ENCODE measurements at regions not wholly inside any gene's neighbourhood (a gene's known extent, or its start where the extent isn't known, plus 50 kb on each side); places are given as distances from the start of the nearest gene placed in this dataset.

DNA sequence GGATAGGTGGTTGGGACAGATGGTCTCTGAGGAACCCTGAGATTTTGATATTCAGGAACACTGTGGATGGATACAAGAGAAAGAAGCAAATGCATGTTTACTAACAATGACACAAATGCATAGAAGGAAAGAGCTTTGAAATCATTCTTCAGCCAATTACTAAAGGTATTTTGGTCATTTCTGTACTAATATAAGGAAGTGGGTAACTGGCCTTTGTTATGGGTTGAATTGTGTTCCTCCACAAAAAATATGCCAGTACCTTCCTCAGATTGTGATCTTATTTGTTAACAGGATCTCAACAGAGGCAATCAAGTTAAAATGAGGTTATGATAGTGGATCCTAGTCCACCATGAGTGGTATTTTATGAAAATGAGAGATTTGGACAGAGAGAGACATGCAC, 68.7 kb upstream of the KCNA3 start:
- H3K36me3 ChIP-seq (ENCODE audit: insufficient read depth): no peaks in the 10 kb centered on the region
- H3K27ac ChIP-seq: no peak overlapping the region
- H3K4me2 ChIP-seq: no peak overlapping the region
- H3K27me3 ChIP-seq (ENCODE audit: insufficient read depth, low read depth): no peaks in the 10 kb centered on the region
- no peak overlapping the region for H3K4me3 ChIP-seq (IDR thresholded peaks at IDR 0.05; ENCODE audit: insufficient read depth, low read depth, low read length)
- no peaks in the 10 kb centered on the region for H3K4me1 ChIP-seq (ENCODE audit: low read depth, poor library complexity, severe bottlenecking)
- no peaks in the 10 kb centered on the region for H3K79me2 ChIP-seq (ENCODE audit: insufficient read depth, low read depth)
- no peaks in the 10 kb centered on the region for H4K20me1 ChIP-seq (ENCODE audit: insufficient read depth)
- H2AFZ ChIP-seq (ENCODE audit: low read depth): no peak overlapping the region
- no peak overlapping the region for H3K9ac ChIP-seq
- TF ChIP-seq, protein P1, sequence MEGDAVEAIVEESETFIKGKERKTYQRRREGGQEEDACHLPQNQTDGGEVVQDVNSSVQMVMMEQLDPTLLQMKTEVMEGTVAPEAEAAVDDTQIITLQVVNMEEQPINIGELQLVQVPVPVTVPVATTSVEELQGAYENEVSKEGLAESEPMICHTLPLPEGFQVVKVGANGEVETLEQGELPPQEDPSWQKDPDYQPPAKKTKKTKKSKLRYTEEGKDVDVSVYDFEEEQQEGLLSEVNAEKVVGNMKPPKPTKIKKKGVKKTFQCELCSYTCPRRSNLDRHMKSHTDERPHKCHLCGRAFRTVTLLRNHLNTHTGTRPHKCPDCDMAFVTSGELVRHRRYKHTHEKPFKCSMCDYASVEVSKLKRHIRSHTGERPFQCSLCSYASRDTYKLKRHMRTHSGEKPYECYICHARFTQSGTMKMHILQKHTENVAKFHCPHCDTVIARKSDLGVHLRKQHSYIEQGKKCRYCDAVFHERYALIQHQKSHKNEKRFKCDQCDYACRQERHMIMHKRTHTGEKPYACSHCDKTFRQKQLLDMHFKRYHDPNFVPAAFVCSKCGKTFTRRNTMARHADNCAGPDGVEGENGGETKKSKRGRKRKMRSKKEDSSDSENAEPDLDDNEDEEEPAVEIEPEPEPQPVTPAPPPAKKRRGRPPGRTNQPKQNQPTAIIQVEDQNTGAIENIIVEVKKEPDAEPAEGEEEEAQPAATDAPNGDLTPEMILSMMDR (conservative IDR thresholded peaks at IDR 0.05; ENCODE audit: low read depth, low read length): no peak

DNA sequence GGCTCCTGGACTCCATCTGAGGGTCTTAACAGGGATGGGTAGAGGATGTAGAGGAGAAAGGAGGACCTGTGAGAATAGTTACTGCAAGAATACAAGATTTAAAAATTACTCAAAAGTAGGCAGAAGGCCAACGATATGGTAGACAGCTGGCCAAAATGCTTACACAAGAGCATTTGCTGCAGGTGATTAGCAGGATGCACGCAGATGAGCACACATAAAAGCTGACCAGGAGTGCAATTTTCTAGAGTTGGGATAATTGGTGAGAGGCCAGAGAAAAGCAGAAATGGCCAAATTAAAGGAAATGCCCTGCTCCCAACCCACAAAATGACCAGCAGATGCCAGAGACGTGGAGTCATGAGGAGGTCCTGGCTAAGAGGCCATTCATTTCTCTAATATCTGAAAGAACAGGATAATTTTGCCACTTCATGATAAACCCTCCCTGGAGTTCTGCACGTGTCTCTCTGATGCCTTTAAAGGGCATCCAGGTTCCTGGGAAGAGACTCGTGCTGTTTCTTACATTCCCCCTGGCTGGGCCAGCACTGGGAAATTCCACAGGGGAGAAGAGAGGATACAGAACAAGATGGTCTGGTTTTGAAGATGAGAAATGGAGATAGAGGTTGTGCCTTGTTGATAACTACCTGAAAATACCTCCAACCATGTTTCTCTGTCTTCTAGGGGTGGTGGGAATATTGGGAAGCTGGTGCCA, 62.3 kb upstream of the KCNA3 start:
- no peaks in the 10 kb centered on the region for H3K36me3 ChIP-seq (ENCODE audit: insufficient read depth)
- no peak overlapping the region for H3K4me2 ChIP-seq
- H2AFZ ChIP-seq (ENCODE audit: low read depth): no peak overlapping the region
- no peaks in the 10 kb centered on the region for H4K20me1 ChIP-seq (ENCODE audit: insufficient read depth)
- no peaks in the 10 kb centered on the region for H3K27me3 ChIP-seq (ENCODE audit: insufficient read depth, low read depth)
- H3K4me1 ChIP-seq (ENCODE audit: low read depth, poor library complexity, severe bottlenecking): no peaks in the 10 kb centered on the region
- TF ChIP-seq, protein P1 (conservative IDR thresholded peaks at IDR 0.05; ENCODE audit: low read depth, low read length): no peak
- H3K79me2 ChIP-seq (ENCODE audit: insufficient read depth, low read depth): no peaks in the 10 kb centered on the region
- no peak overlapping the region for H3K27ac ChIP-seq
- H3K4me3 ChIP-seq (IDR thresholded peaks at IDR 0.05; ENCODE audit: insufficient read depth, low read depth, low read length): no peak overlapping the region
- H3K9ac ChIP-seq: no peak overlapping the region

DNA sequence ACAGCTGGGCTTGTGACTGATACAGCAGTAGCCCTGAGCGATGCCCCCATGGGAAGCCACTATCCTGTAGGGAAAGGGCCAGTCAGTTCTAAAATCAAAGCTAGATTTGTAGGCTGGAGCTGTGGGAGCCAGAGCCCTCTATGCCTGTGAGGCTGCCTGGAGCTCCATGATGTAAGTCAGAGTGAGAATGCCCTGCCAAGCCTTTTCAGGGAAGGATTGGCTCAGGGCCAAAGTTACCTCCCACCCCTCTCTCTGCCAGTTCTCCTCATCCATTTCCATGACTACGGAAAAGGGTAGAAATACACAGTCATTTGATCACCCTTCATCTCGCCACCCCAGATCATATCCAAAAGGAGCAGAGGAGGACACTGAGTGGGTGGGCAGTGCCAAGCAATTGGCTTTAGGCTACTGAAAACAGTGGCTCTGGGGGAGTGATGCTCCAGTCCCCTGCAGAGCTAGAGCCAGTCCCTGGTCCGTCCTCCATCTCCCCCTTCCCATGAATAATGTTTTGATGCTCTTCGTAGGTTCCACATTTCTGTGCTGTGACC, 59.5 kb upstream of the KCNA3 start:
- no peaks in the 10 kb centered on the region for H3K79me2 ChIP-seq (ENCODE audit: insufficient read depth, low read depth)
- H3K27me3 ChIP-seq (ENCODE audit: insufficient read depth, low read depth): no peaks in the 10 kb centered on the region
- H3K27ac ChIP-seq: no peak overlapping the region
- H3K4me2 ChIP-seq: no peak overlapping the region
- H4K20me1 ChIP-seq (ENCODE audit: insufficient read depth): no peaks in the 10 kb centered on the region
- no peak overlapping the region for H3K9ac ChIP-seq
- H3K4me3 ChIP-seq (IDR thresholded peaks at IDR 0.05; ENCODE audit: insufficient read depth, low read depth, low read length): no peak overlapping the region
- H3K4me1 ChIP-seq (ENCODE audit: low read depth, poor library complexity, severe bottlenecking): no peaks in the 10 kb centered on the region
- H2AFZ ChIP-seq (ENCODE audit: low read depth): no peak overlapping the region
- H3K36me3 ChIP-seq (ENCODE audit: insufficient read depth): no peaks in the 10 kb centered on the region
- TF ChIP-seq, protein P1 (conservative IDR thresholded peaks at IDR 0.05; ENCODE audit: low read depth, low read length): no peak

DNA sequence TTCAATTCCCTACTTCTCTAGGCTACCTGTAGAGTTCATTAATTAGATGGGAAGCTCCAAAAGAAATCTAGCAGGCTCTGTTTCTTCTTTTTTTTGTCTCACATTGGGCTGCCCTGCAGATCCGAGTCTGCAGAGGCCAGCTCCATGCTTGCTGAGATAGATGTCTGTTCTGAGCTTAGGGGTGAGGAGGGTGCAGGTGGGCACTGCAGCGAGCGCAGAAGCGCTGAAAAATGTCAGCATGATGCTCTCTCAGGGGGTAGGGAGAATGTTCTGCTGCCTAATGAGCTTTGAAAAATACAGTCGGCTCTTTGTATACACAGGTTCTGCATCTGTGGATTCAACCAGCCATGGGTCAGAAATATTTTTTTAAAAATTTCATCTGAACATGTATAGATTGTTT, 56.8 kb upstream of the KCNA3 start:
- Histone ChIP-seq H4K20me1 (ENCODE audit: insufficient read depth) (no peaks in the 10 kb centered on the region), H2AFZ (ENCODE audit: low read depth) (no peak overlapping the region), H3K79me2 (ENCODE audit: insufficient read depth, low read depth) (no peaks in the 10 kb centered on the region), H3K9ac (no peak overlapping the region), H3K4me3 (IDR thresholded peaks at IDR 0.05; ENCODE audit: insufficient read depth, low read depth, low read length) (no peak overlapping the region), H3K4me1 (ENCODE audit: low read depth, poor library complexity, severe bottlenecking) (peaks cover 11% of the 10 kb centered on the region), H3K36me3 (ENCODE audit: insufficient read depth) (no peaks in the 10 kb centered on the region), H3K27me3 (ENCODE audit: insufficient read depth, low read depth) (no peaks in the 10 kb centered on the region), H3K4me2 (no peak overlapping the region), H3K27ac (no peak overlapping the region)
- TF ChIP-seq, protein P1 (conservative IDR thresholded peaks at IDR 0.05; ENCODE audit: low read depth, low read length): no peak
